Epithelial cell of esophagus (primary cell): ENCODE measurements at regions not wholly inside any gene's neighbourhood (a gene's known extent, or its start where the extent isn't known, plus 50 kb on each side); places are given as distances from the start of the nearest gene placed in this dataset.

Source experiments
- DNase-seq: peaks from one replicate; pipeline ENCODE4 v3.0.0; 2010; ENCODE audit warnings: low read depth
- H3K4me3 ChIP-seq: 2 replicates; pipeline ENCODE4 v1.5.1; 2011; ENCODE audit warnings: mild to moderate bottlenecking, low read length, control low read depth
- TF ChIP-seq, protein P1 (sequence below): IDR thresholded peaks from 2 replicates; pipeline ENCODE4 v1.5.1; 2011; ENCODE audit warnings: low read depth, mild to moderate bottlenecking, low read length, control low read depth, inconsistent platforms; ENCODE audit not compliant: insufficient read depth; ENCODE audit errors: missing control alignments

DNA sequence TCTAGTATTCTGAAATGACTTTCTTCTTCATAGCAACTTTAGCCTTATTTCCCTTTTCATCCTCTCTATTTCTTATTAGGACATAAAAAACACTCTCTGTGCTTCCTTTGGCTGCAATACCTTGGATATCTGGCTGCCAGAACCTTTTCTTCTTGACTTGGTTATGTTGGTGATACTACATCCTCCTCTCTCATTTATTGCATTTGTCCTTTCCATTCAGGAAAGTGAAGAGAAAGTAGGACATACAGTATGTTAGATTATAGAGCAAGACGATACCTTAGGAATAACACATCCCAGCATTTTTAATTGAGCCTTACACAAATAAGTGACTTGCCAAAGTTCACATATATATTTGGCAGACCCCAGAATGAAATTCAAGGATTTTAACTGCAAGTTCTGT is 210.1 kb upstream of the PPP1R3A start:
- H3K4me3 ChIP-seq = no peak overlapping the region
- DNase-seq = no peak
- TF ChIP-seq, protein P1, sequence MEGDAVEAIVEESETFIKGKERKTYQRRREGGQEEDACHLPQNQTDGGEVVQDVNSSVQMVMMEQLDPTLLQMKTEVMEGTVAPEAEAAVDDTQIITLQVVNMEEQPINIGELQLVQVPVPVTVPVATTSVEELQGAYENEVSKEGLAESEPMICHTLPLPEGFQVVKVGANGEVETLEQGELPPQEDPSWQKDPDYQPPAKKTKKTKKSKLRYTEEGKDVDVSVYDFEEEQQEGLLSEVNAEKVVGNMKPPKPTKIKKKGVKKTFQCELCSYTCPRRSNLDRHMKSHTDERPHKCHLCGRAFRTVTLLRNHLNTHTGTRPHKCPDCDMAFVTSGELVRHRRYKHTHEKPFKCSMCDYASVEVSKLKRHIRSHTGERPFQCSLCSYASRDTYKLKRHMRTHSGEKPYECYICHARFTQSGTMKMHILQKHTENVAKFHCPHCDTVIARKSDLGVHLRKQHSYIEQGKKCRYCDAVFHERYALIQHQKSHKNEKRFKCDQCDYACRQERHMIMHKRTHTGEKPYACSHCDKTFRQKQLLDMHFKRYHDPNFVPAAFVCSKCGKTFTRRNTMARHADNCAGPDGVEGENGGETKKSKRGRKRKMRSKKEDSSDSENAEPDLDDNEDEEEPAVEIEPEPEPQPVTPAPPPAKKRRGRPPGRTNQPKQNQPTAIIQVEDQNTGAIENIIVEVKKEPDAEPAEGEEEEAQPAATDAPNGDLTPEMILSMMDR = no peak

DNA sequence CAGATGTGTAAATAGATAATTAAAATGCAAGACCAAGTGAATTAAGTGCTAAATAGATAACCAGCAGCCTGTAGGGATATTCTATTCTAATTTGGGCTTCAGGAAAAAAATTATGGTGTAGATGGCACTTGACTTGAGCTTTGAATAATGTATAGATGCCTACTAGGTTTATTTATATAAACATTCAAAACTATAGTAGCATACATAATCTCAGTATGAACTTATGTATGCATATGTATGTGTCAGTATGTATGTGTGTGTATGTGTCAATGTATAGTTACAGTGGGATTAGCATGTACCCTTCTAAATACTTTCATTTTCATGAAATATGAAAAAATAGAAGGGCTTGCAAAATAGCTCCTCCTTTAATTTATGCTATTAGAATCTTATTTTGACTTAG is 207.3 kb upstream of the PPP1R3A start:
- no peak overlapping the region for H3K4me3 ChIP-seq
- TF ChIP-seq, protein P1 = no peak
- DNase-seq = no peak

DNA sequence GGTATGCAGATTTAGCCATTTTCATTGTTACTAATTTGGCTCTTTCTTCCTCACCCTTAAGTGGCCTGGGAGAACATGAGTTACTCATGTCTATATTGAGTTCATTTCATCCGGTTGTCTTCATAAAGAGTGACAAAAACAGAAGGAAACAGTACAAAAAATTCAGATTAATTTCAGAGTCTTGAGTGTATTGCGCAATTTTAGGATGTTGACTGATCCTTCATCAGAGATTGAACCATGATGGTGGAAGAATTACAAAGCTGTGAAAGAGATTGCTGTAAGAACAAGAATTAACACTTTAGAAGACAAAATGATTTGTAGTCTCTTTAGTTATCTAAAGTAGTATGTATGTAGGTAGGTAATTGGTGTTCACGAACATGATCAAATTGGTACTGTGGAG is 194.0 kb upstream of the PPP1R3A start:
- TF ChIP-seq, protein P1 = no peak
- no peak for DNase-seq
- no peak overlapping the region for H3K4me3 ChIP-seq

DNA sequence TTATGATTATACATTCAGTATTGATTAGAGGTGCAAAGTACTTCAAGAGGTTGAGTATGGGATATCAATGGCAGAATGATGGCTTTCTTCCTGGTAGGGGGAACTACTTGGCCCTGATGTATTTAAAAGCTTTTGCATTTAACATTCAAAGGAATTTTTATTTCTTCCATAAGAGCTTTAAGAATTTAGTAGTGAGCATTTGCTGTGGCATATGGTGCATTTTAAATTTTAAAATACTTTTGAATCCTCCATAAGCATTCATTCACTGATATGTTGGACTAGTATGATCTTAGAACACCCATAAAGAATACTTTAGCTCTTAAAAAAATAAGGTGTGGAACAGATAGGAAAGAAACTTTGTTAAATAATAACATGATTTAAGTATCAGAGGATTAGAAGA is 191.9 kb upstream of the PPP1R3A start:
- DNase-seq = no peak
- no peak overlapping the region for H3K4me3 ChIP-seq
- TF ChIP-seq, protein P1 = no peak

DNA sequence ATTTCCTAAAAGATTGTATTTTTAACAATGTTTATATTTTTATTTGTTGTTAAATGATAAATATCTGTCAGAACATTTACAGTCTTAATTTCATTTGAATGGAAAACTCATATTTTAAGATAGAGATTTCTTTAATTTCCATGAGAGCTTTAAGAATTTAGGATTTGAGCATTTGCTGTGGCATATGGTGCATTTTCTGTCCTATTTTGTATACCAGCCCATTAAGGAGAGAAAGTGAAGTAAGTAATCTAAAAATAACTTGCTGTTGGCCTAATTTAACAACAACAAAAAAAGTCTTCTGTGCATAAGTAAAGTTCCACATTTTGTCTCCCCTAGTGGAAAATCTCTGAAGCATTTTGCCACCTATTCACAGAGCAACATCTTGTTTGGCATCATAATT is 190.9 kb upstream of the PPP1R3A start:
- TF ChIP-seq, protein P1 = no peak
- DNase-seq = no peak
- no peak overlapping the region for H3K4me3 ChIP-seq

DNA sequence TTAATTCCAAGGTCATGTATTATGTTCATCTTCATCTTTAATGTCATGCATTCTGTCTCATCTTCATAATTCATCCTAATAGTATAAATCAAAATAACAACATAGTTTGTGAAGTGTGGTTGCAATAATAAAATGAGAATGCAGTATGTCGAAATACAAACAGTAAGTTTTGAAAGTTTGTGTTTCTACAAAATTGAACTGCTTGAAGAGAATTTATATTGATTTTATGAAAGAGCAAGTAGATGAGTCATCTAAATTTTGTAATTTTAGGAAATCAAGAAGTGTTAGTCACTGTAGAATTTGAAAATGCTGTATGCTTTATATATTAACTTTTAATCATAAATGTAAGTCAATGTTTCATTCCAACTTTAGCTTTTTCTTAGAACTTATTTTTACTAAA is 190.5 kb upstream of the PPP1R3A start:
- no peak for DNase-seq
- TF ChIP-seq, protein P1 = no peak
- H3K4me3 ChIP-seq = no peak overlapping the region

DNA sequence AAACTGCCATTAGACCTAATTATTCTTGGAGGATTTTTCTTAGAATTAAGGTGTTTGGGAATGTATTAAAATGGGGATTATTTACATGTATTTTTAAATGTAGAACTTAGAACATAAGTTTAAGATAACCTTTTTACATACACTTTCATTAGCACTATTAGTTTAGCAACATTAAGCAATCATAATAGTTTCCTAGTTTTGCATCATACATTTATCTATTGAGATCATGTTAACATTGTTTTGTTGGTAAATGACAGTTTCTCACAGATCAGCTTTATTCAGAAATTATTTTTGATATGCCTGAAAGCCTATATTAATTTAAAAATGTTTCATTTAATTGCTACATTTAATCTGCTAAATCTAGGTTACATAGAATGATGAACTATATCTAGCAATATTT is 189.7 kb upstream of the PPP1R3A start:
- TF ChIP-seq, protein P1 = no peak
- DNase-seq = no peak
- no peak overlapping the region for H3K4me3 ChIP-seq
